ENCODE measurements at regions not wholly inside any gene's neighbourhood (a gene's known extent, or its start where the extent isn't known, plus 50 kb on each side); places are given as distances from the start of the nearest gene placed in this dataset.

GRCh38 chr7:55279080-55279845 lies 85.9 kb upstream of the LANCL2 start:
- DNase-seq = no peak
- peak; percentile 12 for ATAC-seq
- intact Hi-C loops (cut with micrococcal nuclease) = no loop called here
- POLR2A ChIA-PET = no interaction called here
- no peaks in the 10 kb centered on the region for H3K36me3 Mint-ChIP-seq
- peaks cover 0 to 2% (median 0%) of the 10 kb centered on the region in 7 donors for H3K4me1 Mint-ChIP-seq
- CTCF ChIA-PET = interaction anchor here (0.7 to 2.6 kb wide), 2 partner anchors 134 to 519 kb away, joined by 3 to 7 read pairs; no protein-coding TSS in a partner anchor
- H3K9me3 Mint-ChIP-seq = peaks cover 0 to 2% (median 0%) of the 10 kb centered on the region in 11 donors
- peaks cover 4 to 8% (median 5%) of the 10 kb centered on the region in 5 donors for H3K27me3 Mint-ChIP-seq
- no peak overlapping the region for H3K4me3 Mint-ChIP-seq
- H3K27me3 ChIP-seq (ENCODE audit: control insufficient read depth in 2 of 2, insufficient read depth in 2 of 2, low read length in 2 of 2) = no peaks in the 10 kb centered on the region
- no peaks in the 10 kb centered on the region for H3K4me1 ChIP-seq (ENCODE audit: control insufficient read depth in 2 of 2, insufficient read depth in 2 of 2, low read length in 2 of 2)
- H3K36me3 ChIP-seq (ENCODE audit: control insufficient read depth in 2 of 3, insufficient read depth in 3 of 3, low read length in 3 of 3) = no peaks in the 10 kb centered on the region
- H3K9me3 ChIP-seq (ENCODE audit: control insufficient read depth in 2 of 3, low read length in 3 of 3) = no peaks in the 10 kb centered on the region
- H3K4me3 ChIP-seq (ENCODE audit: low read length) = no peak overlapping the region
- peak overlapping the region in 1 of 9 donors; percentile 52 for H3K27ac Mint-ChIP-seq
- H3K27ac ChIP-seq (ENCODE audit: low read depth, low read length) = no peak overlapping the region

DNA sequence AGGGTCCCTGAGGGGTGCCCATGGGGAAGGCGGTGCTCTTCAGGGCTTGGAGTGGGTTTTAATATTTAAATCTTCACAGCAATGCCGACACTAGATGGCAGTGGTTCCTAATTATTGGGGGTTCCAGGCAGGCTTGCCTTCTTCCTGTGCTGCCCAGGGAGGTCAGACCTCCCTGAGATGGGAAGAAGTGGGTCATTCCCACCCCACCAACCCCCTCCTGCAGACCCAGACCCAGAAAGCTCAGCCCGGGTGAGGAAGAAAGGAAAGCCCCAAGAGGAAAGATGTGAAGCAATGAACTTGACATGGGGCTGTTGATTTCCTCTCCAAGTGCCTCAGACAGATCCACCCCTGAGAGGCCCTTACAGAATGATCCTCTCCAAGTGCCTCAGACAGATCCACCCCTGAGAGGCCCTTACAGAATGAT lies 85.1 kb upstream of the LANCL2 start:
- no peaks in the 10 kb centered on the region for H3K9me3 ChIP-seq (ENCODE audit: control insufficient read depth in 2 of 3, low read length in 3 of 3)
- H3K27ac Mint-ChIP-seq = peak overlapping the region in 1 of 9 donors; percentile 52
- H3K36me3 ChIP-seq (ENCODE audit: control insufficient read depth in 2 of 3, insufficient read depth in 3 of 3, low read length in 3 of 3) = no peaks in the 10 kb centered on the region
- H3K4me3 Mint-ChIP-seq = no peak overlapping the region
- ChIA-PET CTCF (interaction anchor here (0.7 to 3.8 kb wide), 3 partner anchors 133 to 520 kb away, joined by 3 to 12 read pairs (median 7); no protein-coding TSS in a partner anchor), POLR2A (no interaction called here)
- peak; percentile 73 for ATAC-seq
- DNase-seq = peak in 8 of 9 donors; percentile 15 to 59 (median 44)
- no peaks in the 10 kb centered on the region for H3K36me3 Mint-ChIP-seq
- peaks cover 0 to 2% (median 0%) of the 10 kb centered on the region in 7 donors for H3K4me1 Mint-ChIP-seq
- H3K27me3 ChIP-seq (ENCODE audit: control insufficient read depth in 2 of 2, insufficient read depth in 2 of 2, low read length in 2 of 2) = no peaks in the 10 kb centered on the region
- intact Hi-C loops (cut with micrococcal nuclease) = loop anchor here (1.0 to 2.0 kb wide), 4 partner anchors 85 to 795 kb away; partner anchors contain the start of gene LANCL2 (in 2 of the 2)
- H3K4me3 ChIP-seq (ENCODE audit: low read length) = no peak overlapping the region
- no peaks in the 10 kb centered on the region for H3K4me1 ChIP-seq (ENCODE audit: control insufficient read depth in 2 of 2, insufficient read depth in 2 of 2, low read length in 2 of 2)
- no peak overlapping the region for H3K27ac ChIP-seq (ENCODE audit: low read depth, low read length)
- peaks cover 0 to 2% (median 0%) of the 10 kb centered on the region in 11 donors for H3K9me3 Mint-ChIP-seq
- H3K27me3 Mint-ChIP-seq = peaks cover 5 to 12% (median 8%) of the 10 kb centered on the region in 5 donors

DNA sequence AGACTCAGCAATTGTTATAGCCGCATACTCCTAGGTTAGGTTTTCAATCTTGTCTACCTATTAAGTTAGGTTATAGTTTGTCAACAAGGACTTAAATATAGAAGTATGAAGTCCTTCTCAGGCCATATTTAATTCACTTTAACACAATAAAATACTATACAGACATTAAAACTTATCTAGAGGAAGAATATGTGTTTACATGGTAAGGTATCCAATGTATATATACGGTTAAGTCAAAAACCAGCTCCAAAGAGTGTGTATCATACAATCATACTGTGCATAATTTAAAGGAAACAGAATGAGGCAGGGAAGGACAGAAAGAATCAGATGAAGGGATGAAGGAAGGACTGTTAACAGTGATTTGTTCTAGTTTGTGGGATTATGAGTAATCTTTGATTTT lies 79.5 kb upstream of the LANCL2 start:
- no peak overlapping the region for H3K4me3 Mint-ChIP-seq
- intact Hi-C loops (cut with micrococcal nuclease) = no loop called here

GRCh38 chr7:55286666-55287065 lies 78.5 kb upstream of the LANCL2 start:
- H3K4me1 Mint-ChIP-seq = no peaks in the 10 kb centered on the region
- no peak overlapping the region for H3K4me3 Mint-ChIP-seq
- no peaks in the 10 kb centered on the region for H3K27me3 ChIP-seq (ENCODE audit: control insufficient read depth in 2 of 2, insufficient read depth in 2 of 2, low read length in 2 of 2)
- H3K27ac ChIP-seq (ENCODE audit: low read depth, low read length) = no peak overlapping the region
- no peak overlapping the region for H3K27ac Mint-ChIP-seq
- ChIA-PET POLR2A (no interaction called here), CTCF (no interaction called here)
- peaks cover 4 to 44% (median 17%) of the 10 kb centered on the region in 5 donors for H3K27me3 Mint-ChIP-seq
- no peak overlapping the region for H3K4me3 ChIP-seq (ENCODE audit: low read length)
- H3K9me3 Mint-ChIP-seq = no peaks in the 10 kb centered on the region
- intact Hi-C loops (cut with micrococcal nuclease) = no loop called here
- ATAC-seq (no peak), DNase-seq (no peak)
- H3K4me1 ChIP-seq (ENCODE audit: control insufficient read depth in 2 of 2, insufficient read depth in 2 of 2, low read length in 2 of 2) = no peaks in the 10 kb centered on the region
- no peaks in the 10 kb centered on the region for H3K36me3 ChIP-seq (ENCODE audit: control insufficient read depth in 2 of 3, insufficient read depth in 3 of 3, low read length in 3 of 3)
- H3K9me3 ChIP-seq (ENCODE audit: control insufficient read depth in 2 of 3, low read length in 3 of 3) = no peaks in the 10 kb centered on the region
- no peaks in the 10 kb centered on the region for H3K36me3 Mint-ChIP-seq

More for the DNA sequence above, 79.5 kb upstream of the LANCL2 start:
- H3K4me3 ChIP-seq (ENCODE audit: low read length) = no peak overlapping the region
- no peaks in the 10 kb centered on the region for H3K27me3 ChIP-seq (ENCODE audit: control insufficient read depth in 2 of 2, insufficient read depth in 2 of 2, low read length in 2 of 2)
- ATAC-seq (no peak), DNase-seq (no peak)
- no peaks in the 10 kb centered on the region for H3K9me3 Mint-ChIP-seq
- H3K4me1 Mint-ChIP-seq = no peaks in the 10 kb centered on the region
- H3K27ac Mint-ChIP-seq = no peak overlapping the region
- no peaks in the 10 kb centered on the region for H3K9me3 ChIP-seq (ENCODE audit: control insufficient read depth in 2 of 3, low read length in 3 of 3)
- no peaks in the 10 kb centered on the region for H3K36me3 Mint-ChIP-seq
- no peaks in the 10 kb centered on the region for H3K4me1 ChIP-seq (ENCODE audit: control insufficient read depth in 2 of 2, insufficient read depth in 2 of 2, low read length in 2 of 2)
- no peaks in the 10 kb centered on the region for H3K36me3 ChIP-seq (ENCODE audit: control insufficient read depth in 2 of 3, insufficient read depth in 3 of 3, low read length in 3 of 3)
- H3K27ac ChIP-seq (ENCODE audit: low read depth, low read length) = no peak overlapping the region
- ChIA-PET CTCF (interaction anchor here (1.1 kb wide), 1 partner anchor 130 kb away, joined by 3 read pairs; no protein-coding TSS in a partner anchor), POLR2A (no interaction called here)
- peaks cover 0 to 34% (median 12%) of the 10 kb centered on the region in 5 donors for H3K27me3 Mint-ChIP-seq

GRCh38 chr7:55288070-55288824 lies 76.9 kb upstream of the LANCL2 start:
- Mint-ChIP-seq H3K27me3 (peaks cover 5 to 55% (median 27%) of the 10 kb centered on the region in 5 donors), H3K9me3 (no peaks in the 10 kb centered on the region), H3K4me3 (no peak overlapping the region), H3K4me1 (no peaks in the 10 kb centered on the region), H3K36me3 (no peaks in the 10 kb centered on the region), H3K27ac (no peak overlapping the region)
- Histone ChIP-seq H3K4me3 (ENCODE audit: low read length) (no peak overlapping the region), H3K27me3 (ENCODE audit: control insufficient read depth in 2 of 2, insufficient read depth in 2 of 2, low read length in 2 of 2) (no peaks in the 10 kb centered on the region), H3K4me1 (ENCODE audit: control insufficient read depth in 2 of 2, insufficient read depth in 2 of 2, low read length in 2 of 2) (no peaks in the 10 kb centered on the region), H3K36me3 (ENCODE audit: control insufficient read depth in 2 of 3, insufficient read depth in 3 of 3, low read length in 3 of 3) (no peaks in the 10 kb centered on the region), H3K27ac (ENCODE audit: low read depth, low read length) (no peak overlapping the region), H3K9me3 (ENCODE audit: control insufficient read depth in 2 of 3, low read length in 3 of 3) (no peaks in the 10 kb centered on the region)
- intact Hi-C loops (cut with micrococcal nuclease) = no loop called here
- ChIA-PET POLR2A (no interaction called here), CTCF (interaction anchor here (0.6 to 1.7 kb wide), 3 partner anchors 11 to 306 kb away, joined by 3 to 8 read pairs (median 3); no protein-coding TSS in a partner anchor)
- ATAC-seq (no peak), DNase-seq (no peak)

- H3K27ac Mint-ChIP-seq = no peak overlapping the region
- H3K27me3 Mint-ChIP-seq = peaks cover 17 to 48% (median 26%) of the 10 kb centered on the region in 5 donors
- Histone ChIP-seq H3K27me3 (ENCODE audit: control insufficient read depth in 2 of 2, insufficient read depth in 2 of 2, low read length in 2 of 2) (no peaks in the 10 kb centered on the region), H3K4me3 (ENCODE audit: low read length) (no peak overlapping the region), H3K36me3 (ENCODE audit: control insufficient read depth in 2 of 3, insufficient read depth in 3 of 3, low read length in 3 of 3) (no peaks in the 10 kb centered on the region), H3K9me3 (ENCODE audit: control insufficient read depth in 2 of 3, low read length in 3 of 3) (no peaks in the 10 kb centered on the region), H3K27ac (ENCODE audit: low read depth, low read length) (no peak overlapping the region), H3K4me1 (ENCODE audit: control insufficient read depth in 2 of 2, insufficient read depth in 2 of 2, low read length in 2 of 2) (no peaks in the 10 kb centered on the region)
- no peaks in the 10 kb centered on the region for H3K4me1 Mint-ChIP-seq
- intact Hi-C loops (cut with micrococcal nuclease) = no loop called here
- no peaks in the 10 kb centered on the region for H3K36me3 Mint-ChIP-seq
- POLR2A ChIA-PET = no interaction called here
- H3K4me3 Mint-ChIP-seq = no peak overlapping the region
- H3K9me3 Mint-ChIP-seq = peaks cover 0 to 3% (median 0%) of the 10 kb centered on the region in 11 donors
- CTCF ChIA-PET = no interaction called here
- no peak for DNase-seq
- no peak for ATAC-seq
Observed at GRCh38 chr7:55296070-55296469, 69.1 kb upstream of the LANCL2 start.

All from naive thymus-derived CD4-positive, alpha-beta T cell (primary cell).